BE2C (cell line): ENCODE measurements at regions not wholly inside any gene's neighbourhood (a gene's known extent, or its start where the extent isn't known, plus 50 kb on each side); places are given as distances from the start of the nearest gene placed in this dataset.
"Not testable (repeated sequence)": the region's sequence is repeated elsewhere in the genome, so short reads cannot be mapped to it uniquely, and the experiment has no call there.

Source experiments
- DNase-seq: peaks from one replicate; pipeline ENCODE4 v3.0.0-alpha.2; 2020
- H3K27me3 ChIP-seq: fragments of 250-450 bp; sonication (Bioruptor Pico); 2 replicates; pipeline ENCODE4 v1.5.1; 2020; ENCODE audit warnings: mild to moderate bottlenecking
- H3K36me3 ChIP-seq: fragments of 250-450 bp; sonication (Bioruptor Pico); 2 replicates; pipeline ENCODE4 v1.5.1; 2020; ENCODE audit warnings: mild to moderate bottlenecking
- H3K4me1 ChIP-seq: fragments of 250-450 bp; sonication (Bioruptor Pico); 2 replicates; pipeline ENCODE4 v1.5.1; 2020
- H3K4me3 ChIP-seq: 2 replicates; pipeline ENCODE4 v1.5.1; 2011; ENCODE audit warnings: low read depth, low read length
- H3K9me3 ChIP-seq: fragments of 250-450 bp; sonication (Bioruptor Pico); 2 replicates; pipeline ENCODE4 v1.5.1; 2020
- TF ChIP-seq, protein P1 (sequence below): IDR thresholded peaks from 2 replicates; pipeline ENCODE4 v1.5.1; 2012; ENCODE audit warnings: mild to moderate bottlenecking, low read depth, low read length

DNA sequence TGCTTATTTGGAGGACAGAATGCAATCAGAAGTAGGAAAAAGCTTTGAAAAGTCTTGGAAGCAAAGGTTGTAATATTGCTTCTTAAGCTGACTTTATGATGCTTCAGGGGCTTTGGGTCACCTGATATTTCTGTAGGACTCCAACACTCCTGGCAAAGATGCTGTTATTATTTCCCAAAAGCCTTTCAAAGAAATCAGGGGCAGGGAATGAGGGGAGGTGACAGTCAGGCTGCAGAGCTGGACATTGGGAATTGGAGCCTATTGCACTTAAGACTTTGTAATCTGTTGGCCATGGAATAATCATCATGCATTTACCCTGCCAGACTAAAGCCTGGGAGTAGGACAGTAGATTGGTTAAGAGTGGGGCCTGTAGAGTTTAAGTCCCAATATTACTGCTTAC lies 168.3 kb upstream of the IL12B start:
- Histone ChIP-seq H3K4me3 (no peak overlapping the region), H3K36me3 (no peaks in the 10 kb centered on the region), H3K9me3 (no peaks in the 10 kb centered on the region; the same call in 1 of the 2 replicates), H3K27me3 (no peaks in the 10 kb centered on the region), H3K4me1 (peaks cover 11% of the 10 kb centered on the region)
- TF ChIP-seq, protein P1, sequence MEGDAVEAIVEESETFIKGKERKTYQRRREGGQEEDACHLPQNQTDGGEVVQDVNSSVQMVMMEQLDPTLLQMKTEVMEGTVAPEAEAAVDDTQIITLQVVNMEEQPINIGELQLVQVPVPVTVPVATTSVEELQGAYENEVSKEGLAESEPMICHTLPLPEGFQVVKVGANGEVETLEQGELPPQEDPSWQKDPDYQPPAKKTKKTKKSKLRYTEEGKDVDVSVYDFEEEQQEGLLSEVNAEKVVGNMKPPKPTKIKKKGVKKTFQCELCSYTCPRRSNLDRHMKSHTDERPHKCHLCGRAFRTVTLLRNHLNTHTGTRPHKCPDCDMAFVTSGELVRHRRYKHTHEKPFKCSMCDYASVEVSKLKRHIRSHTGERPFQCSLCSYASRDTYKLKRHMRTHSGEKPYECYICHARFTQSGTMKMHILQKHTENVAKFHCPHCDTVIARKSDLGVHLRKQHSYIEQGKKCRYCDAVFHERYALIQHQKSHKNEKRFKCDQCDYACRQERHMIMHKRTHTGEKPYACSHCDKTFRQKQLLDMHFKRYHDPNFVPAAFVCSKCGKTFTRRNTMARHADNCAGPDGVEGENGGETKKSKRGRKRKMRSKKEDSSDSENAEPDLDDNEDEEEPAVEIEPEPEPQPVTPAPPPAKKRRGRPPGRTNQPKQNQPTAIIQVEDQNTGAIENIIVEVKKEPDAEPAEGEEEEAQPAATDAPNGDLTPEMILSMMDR, result no peak
- DNase-seq, result no peak

DNA sequence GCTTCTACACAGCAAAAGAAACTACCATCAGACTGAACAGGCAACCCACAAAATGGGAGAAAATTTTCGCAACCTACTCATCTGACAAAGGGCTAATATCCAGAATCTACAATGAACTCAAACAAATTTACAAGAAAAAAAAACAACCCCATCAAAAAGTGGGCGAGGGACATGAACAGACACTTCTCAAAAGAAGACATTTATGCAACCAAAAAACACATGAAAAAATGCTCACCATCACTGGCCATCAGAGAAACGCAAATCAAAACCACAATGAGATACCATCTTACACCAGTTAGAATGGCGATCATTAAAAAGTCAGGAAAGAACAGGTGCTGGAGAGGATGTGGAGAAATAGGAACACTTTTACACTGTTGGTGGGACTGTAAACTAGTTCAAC lies 171.8 kb upstream of the IL12B start:
- not testable (repeated sequence) for DNase-seq, H3K36me3 ChIP-seq, H3K4me1 ChIP-seq, H3K27me3 ChIP-seq, H3K9me3 ChIP-seq, H3K4me3 ChIP-seq

DNA sequence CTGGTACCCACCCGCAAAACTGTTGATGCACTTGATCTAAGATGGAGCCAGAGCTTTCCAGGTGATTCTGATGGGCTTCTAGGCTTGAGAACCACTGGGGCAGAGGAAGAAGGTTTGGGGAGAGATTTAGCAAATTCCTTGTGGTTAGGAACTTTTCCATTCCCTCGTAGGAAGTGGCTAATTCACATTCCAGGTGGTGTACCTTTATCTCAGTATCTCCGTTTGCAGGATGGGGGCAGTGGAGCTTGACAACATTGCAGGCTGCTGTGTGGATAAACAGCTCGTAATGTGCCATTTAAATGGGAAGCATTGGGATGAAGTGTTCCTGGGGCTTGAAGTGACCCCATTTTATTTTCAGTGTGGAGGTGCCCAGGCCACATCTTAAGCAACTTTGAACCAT lies 172.9 kb upstream of the IL12B start:
- Histone ChIP-seq H3K9me3 (no peaks in the 10 kb centered on the region; the same call in 1 of the 2 replicates), H3K36me3 (no peaks in the 10 kb centered on the region), H3K27me3 (no peaks in the 10 kb centered on the region), H3K4me3 (no peak overlapping the region), H3K4me1 (no peaks in the 10 kb centered on the region)
- no peak for DNase-seq
- TF ChIP-seq, protein P1, result no peak

DNA sequence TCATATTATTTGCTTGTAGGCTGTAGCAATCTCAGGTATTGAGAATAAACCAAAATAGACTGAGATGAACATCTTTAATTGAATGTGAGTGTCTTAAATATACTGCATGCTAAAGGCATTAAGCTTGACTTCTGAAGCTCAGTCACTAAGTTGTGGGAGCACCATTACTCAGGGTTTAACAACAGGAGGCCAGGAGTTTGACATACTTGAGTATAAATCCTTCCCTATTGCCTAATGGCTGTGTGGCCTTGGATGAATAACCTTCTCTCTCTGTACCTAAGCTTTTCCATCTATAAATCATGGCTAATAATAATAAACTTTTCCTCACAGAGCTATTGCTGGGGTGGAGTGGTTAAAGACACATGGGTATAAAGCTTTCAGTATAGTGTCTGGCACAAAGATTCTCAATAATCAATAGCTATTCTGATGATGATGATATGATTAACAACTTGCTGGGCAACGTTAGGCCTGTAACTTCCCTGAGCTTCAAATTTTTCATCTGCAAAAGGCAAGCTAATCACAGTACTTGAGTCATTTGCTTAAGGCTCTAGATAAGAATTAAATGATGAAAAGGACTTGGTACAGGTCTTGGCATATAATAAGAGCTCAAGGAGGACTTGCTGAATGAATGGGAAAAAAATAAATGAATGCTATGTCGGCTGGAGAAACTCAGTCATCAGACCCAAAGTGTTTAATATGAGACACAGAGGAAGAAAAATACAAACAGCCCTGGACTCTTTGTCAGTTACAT lies 174.0 kb upstream of the IL12B start:
- H3K4me1 ChIP-seq, result no peaks in the 10 kb centered on the region
- H3K9me3 ChIP-seq, result no peaks in the 10 kb centered on the region; the same call in 1 of the 2 replicates
- TF ChIP-seq, protein P1, result no peak
- H3K4me3 ChIP-seq, result no peak overlapping the region
- H3K36me3 ChIP-seq, result no peaks in the 10 kb centered on the region
- no peaks in the 10 kb centered on the region for H3K27me3 ChIP-seq
- DNase-seq, result no peak

DNA sequence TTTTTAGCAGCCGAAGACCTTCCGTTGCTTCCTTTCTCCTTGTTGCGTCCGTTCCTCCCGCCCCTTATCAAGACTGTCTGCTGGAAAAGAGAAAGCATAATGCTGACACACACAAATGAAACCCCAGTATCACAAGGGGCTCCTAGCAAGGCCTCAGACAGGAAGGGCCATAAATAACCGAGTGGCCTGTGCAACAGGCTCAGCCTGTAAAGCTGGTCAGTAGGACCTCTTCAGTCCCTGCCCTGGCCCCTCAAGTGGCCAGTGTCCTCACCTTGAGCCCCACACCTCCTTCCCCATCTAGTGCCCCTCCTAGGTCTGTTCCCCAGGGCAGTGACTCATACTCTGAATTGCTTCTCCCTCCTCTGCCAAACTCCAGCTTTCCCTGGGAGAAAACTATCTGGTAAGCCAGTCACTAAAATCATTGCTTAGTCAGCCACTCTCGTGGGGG lies 174.6 kb upstream of the IL12B start:
- peak; percentile 15 for DNase-seq
- H3K9me3 ChIP-seq, result no peaks in the 10 kb centered on the region; the same call in 1 of the 2 replicates
- no peaks in the 10 kb centered on the region for H3K36me3 ChIP-seq
- H3K4me3 ChIP-seq, result no peak overlapping the region
- TF ChIP-seq, protein P1, result no peak
- no peaks in the 10 kb centered on the region for H3K4me1 ChIP-seq
- H3K27me3 ChIP-seq, result no peaks in the 10 kb centered on the region

DNA sequence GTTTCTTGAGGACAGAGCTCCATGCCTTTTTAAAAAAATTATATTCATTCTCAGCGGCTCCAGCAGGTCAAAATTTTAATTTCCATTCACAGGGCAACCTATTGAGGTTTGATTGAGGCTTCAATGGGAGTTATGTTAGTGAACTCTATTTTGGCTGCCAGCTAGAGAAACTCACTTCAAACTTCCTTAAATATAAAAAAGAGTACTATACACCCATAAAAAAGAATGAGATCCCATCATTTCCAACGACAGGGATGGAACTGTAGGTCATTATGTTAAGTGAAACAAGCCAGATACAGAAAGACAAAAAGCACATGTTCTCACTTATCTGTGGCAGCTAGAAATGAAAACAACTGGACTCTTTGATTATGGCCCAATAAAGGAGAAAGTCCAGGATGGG lies 176.8 kb upstream of the IL12B start:
- Histone ChIP-seq H3K4me1 (no peaks in the 10 kb centered on the region), H3K9me3 (no peaks in the 10 kb centered on the region; the same call in 1 of the 2 replicates), H3K36me3 (no peaks in the 10 kb centered on the region), H3K4me3 (no peak overlapping the region), H3K27me3 (no peaks in the 10 kb centered on the region)
- no peak for DNase-seq
- TF ChIP-seq, protein P1, result no peak
